Vagina (tissue), 2 donors: ENCODE measurements at regions not wholly inside any gene's neighbourhood (a gene's known extent, or its start where the extent isn't known, plus 50 kb on each side); places are given as distances from the start of the nearest gene placed in this dataset.

Experiments
- POLR2A ChIP-seq, 2 donors: fragments of 450-650 bp; IDR thresholded peaks; one replicate each; pipeline ENCODE4 v1.6.1; 2017; ENCODE audit warnings: antibody characterized with exemption in 2 of 2, mild to moderate bottlenecking in 2 of 2, moderate library complexity in 2 of 2
- POLR2AphosphoS5 ChIP-seq, 2 donors: sonication (generic); formaldehyde crosslinking; IDR thresholded peaks; one replicate each; pipeline ENCODE4 v1.9.0; 2017; ENCODE audit warnings: antibody characterized with exemption in 2 of 2, mild to moderate bottlenecking in 2 of 2, low read depth in 1 of 2; ENCODE audit not compliant: insufficient read depth in 1 of 2
- TF ChIP-seq, protein P1 (sequence below), 3 experiments: fragments of 450-650 bp in 2 of 3; fragments of 200-600 bp in 1 of 3; sonication (generic) in 1 of 3; IDR thresholded peaks; one replicate each; pipeline ENCODE4 v1.5.1; 2017 to 2019; ENCODE audit warnings: antibody characterized with exemption in 3 of 3, mild to moderate bottlenecking in 2 of 3, moderate library complexity in 2 of 3

DNA sequence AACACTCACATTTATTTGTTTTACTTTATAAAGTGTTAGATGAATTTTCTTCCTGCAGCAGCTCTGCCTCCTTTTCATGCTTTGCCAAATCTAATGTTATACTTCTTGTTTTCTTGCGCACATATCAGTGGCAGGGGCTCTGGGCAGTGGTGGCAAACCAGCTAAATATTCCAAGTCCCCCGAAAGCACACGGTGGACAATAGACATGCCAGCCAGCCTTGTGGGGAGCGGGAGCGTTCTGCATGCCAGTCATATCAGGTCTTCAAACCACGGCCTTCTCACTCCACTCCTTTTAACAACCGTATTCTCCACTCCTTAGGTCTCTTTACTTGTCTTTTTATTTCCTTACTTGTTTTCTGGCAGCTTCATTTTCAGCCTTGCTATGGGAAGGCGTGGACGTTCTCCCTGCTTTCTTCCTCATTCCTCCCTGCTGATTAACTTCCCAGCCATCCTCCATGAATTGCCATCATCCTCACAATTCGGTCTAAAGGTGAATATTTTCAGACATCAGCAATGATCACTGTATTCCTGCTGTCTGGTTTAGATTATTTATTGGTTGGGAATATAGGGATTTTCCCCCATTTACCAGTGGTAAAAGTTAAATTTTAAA, 77.1 kb upstream of the WASF3 start:
- TF ChIP-seq, protein P1, sequence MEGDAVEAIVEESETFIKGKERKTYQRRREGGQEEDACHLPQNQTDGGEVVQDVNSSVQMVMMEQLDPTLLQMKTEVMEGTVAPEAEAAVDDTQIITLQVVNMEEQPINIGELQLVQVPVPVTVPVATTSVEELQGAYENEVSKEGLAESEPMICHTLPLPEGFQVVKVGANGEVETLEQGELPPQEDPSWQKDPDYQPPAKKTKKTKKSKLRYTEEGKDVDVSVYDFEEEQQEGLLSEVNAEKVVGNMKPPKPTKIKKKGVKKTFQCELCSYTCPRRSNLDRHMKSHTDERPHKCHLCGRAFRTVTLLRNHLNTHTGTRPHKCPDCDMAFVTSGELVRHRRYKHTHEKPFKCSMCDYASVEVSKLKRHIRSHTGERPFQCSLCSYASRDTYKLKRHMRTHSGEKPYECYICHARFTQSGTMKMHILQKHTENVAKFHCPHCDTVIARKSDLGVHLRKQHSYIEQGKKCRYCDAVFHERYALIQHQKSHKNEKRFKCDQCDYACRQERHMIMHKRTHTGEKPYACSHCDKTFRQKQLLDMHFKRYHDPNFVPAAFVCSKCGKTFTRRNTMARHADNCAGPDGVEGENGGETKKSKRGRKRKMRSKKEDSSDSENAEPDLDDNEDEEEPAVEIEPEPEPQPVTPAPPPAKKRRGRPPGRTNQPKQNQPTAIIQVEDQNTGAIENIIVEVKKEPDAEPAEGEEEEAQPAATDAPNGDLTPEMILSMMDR (IDR thresholded peaks at IDR 0.05) = no peak
- TF ChIP-seq POLR2AphosphoS5 (IDR thresholded peaks at IDR 0.05; ENCODE audit: insufficient read depth in 1 of 2, low read depth in 1 of 2) (no peak), POLR2A (IDR thresholded peaks at IDR 0.05) (no peak)
